Activated T-helper 17 cell treated with anti-CD3 and anti-CD28 coated beads, Interleukin-2, amount 50 U/mL, for 72 hours (primary cell): ENCODE measurements at regions not wholly inside any gene's neighbourhood (a gene's known extent, or its start where the extent isn't known, plus 50 kb on each side); places are given as distances from the start of the nearest gene placed in this dataset.

Source experiments
- ATAC-seq: fragments of 150-1000 bp; cut with Tn5 transposase; replicated peaks from 2 replicates; pipeline ENCODE4 v1.10.0; 2021; ENCODE audit warnings: mild to moderate bottlenecking, moderate library complexity
- H3K27ac Mint-ChIP-seq: one replicate; pipeline ENCODE4 v1.8.0; 2022; ENCODE audit warnings: mixed read lengths
- H3K27me3 Mint-ChIP-seq: one replicate; pipeline ENCODE4 v1.8.0; 2022; ENCODE audit warnings: mixed read lengths
- H3K36me3 Mint-ChIP-seq: one replicate; pipeline ENCODE4 v1.8.0; 2022; ENCODE audit warnings: low read depth, mild to moderate bottlenecking, mixed read lengths
- H3K4me1 Mint-ChIP-seq: one replicate; pipeline ENCODE4 v1.8.0; 2022; ENCODE audit warnings: mixed read lengths
- H3K4me3 Mint-ChIP-seq: one replicate; pipeline ENCODE4 v1.8.0; 2022; ENCODE audit warnings: mild to moderate bottlenecking, mixed read lengths
- H3K9me3 Mint-ChIP-seq: one replicate; pipeline ENCODE4 v1.8.0; 2022; ENCODE audit warnings: mixed read lengths

- no peaks in the 10 kb centered on the region for H3K27me3 Mint-ChIP-seq
- H3K36me3 Mint-ChIP-seq, result no peaks in the 10 kb centered on the region
- H3K4me3 Mint-ChIP-seq, result no peak overlapping the region
- H3K9me3 Mint-ChIP-seq, result peaks cover 20% of the 10 kb centered on the region
- no peaks in the 10 kb centered on the region for H3K4me1 Mint-ChIP-seq
- no peak overlapping the region for H3K27ac Mint-ChIP-seq
- no peak for ATAC-seq
Measured at GRCh38 chr7:57328457-57328856, 121.5 kb upstream of the ZNF716 start.

GRCh38 chr7:57328963-57329362 is 121.0 kb upstream of the ZNF716 start:
- Mint-ChIP-seq H3K27me3 (no peaks in the 10 kb centered on the region), H3K36me3 (no peaks in the 10 kb centered on the region), H3K4me3 (no peak overlapping the region), H3K27ac (no peak overlapping the region), H3K4me1 (no peaks in the 10 kb centered on the region), H3K9me3 (peaks cover 20% of the 10 kb centered on the region)
- ATAC-seq, result no peak

- no peak overlapping the region for H3K27ac Mint-ChIP-seq
- H3K9me3 Mint-ChIP-seq, result peaks cover 22% of the 10 kb centered on the region
- ATAC-seq, result no peak
- H3K4me1 Mint-ChIP-seq, result no peaks in the 10 kb centered on the region
- no peaks in the 10 kb centered on the region for H3K27me3 Mint-ChIP-seq
- H3K4me3 Mint-ChIP-seq, result no peak overlapping the region
- no peaks in the 10 kb centered on the region for H3K36me3 Mint-ChIP-seq
Measured at GRCh38 chr7:57339198-57339944, 110.6 kb upstream of the ZNF716 start.

GRCh38 chr7:57342954-57343353 is 107.0 kb upstream of the ZNF716 start:
- no peak overlapping the region for H3K4me3 Mint-ChIP-seq
- H3K9me3 Mint-ChIP-seq, result peaks cover 26% of the 10 kb centered on the region
- no peak for ATAC-seq

GRCh38 chr7:57343901-57344622 is 105.9 kb upstream of the ZNF716 start:
- ATAC-seq, result no peak
- no peaks in the 10 kb centered on the region for H3K27me3 Mint-ChIP-seq
- H3K4me3 Mint-ChIP-seq, result no peak overlapping the region
- H3K4me1 Mint-ChIP-seq, result no peaks in the 10 kb centered on the region
- H3K36me3 Mint-ChIP-seq, result no peaks in the 10 kb centered on the region
- peaks cover 22% of the 10 kb centered on the region for H3K9me3 Mint-ChIP-seq
- H3K27ac Mint-ChIP-seq, result no peak overlapping the region

More at GRCh38 chr7:57342954-57343353, 107.0 kb upstream of the ZNF716 start:
- no peaks in the 10 kb centered on the region for H3K4me1 Mint-ChIP-seq
- H3K27ac Mint-ChIP-seq, result no peak overlapping the region
- no peaks in the 10 kb centered on the region for H3K36me3 Mint-ChIP-seq
- no peaks in the 10 kb centered on the region for H3K27me3 Mint-ChIP-seq

GRCh38 chr7:57344957-57345356 is 105.0 kb upstream of the ZNF716 start:
- Mint-ChIP-seq H3K9me3 (peaks cover 25% of the 10 kb centered on the region), H3K27me3 (no peaks in the 10 kb centered on the region), H3K4me3 (no peak overlapping the region), H3K4me1 (no peaks in the 10 kb centered on the region), H3K36me3 (no peaks in the 10 kb centered on the region), H3K27ac (no peak overlapping the region)
- ATAC-seq, result no peak

- no peaks in the 10 kb centered on the region for H3K36me3 Mint-ChIP-seq
- no peak for ATAC-seq
- H3K4me1 Mint-ChIP-seq, result no peaks in the 10 kb centered on the region
- H3K27me3 Mint-ChIP-seq, result no peaks in the 10 kb centered on the region
- no peak overlapping the region for H3K4me3 Mint-ChIP-seq
- H3K27ac Mint-ChIP-seq, result no peak overlapping the region
- H3K9me3 Mint-ChIP-seq, result peaks cover 23% of the 10 kb centered on the region
Measured at GRCh38 chr7:57348646-57349269, 101.2 kb upstream of the ZNF716 start.

- H3K36me3 Mint-ChIP-seq, result no peaks in the 10 kb centered on the region
- H3K9me3 Mint-ChIP-seq, result peaks cover 25% of the 10 kb centered on the region
- no peak for ATAC-seq
- H3K4me1 Mint-ChIP-seq, result no peaks in the 10 kb centered on the region
- no peaks in the 10 kb centered on the region for H3K27me3 Mint-ChIP-seq
- H3K27ac Mint-ChIP-seq, result no peak overlapping the region
- no peak overlapping the region for H3K4me3 Mint-ChIP-seq
Measured at GRCh38 chr7:57354195-57354594, 95.8 kb upstream of the ZNF716 start.

GRCh38 chr7:57354679-57355338 is 95.2 kb upstream of the ZNF716 start:
- Mint-ChIP-seq H3K9me3 (peaks cover 22% of the 10 kb centered on the region), H3K4me1 (no peaks in the 10 kb centered on the region), H3K36me3 (no peaks in the 10 kb centered on the region), H3K4me3 (no peak overlapping the region), H3K27me3 (no peaks in the 10 kb centered on the region), H3K27ac (no peak overlapping the region)
- ATAC-seq, result no peak

- no peaks in the 10 kb centered on the region for H3K36me3 Mint-ChIP-seq
- H3K4me1 Mint-ChIP-seq, result no peaks in the 10 kb centered on the region
- H3K4me3 Mint-ChIP-seq, result no peak overlapping the region
- no peaks in the 10 kb centered on the region for H3K27me3 Mint-ChIP-seq
- H3K27ac Mint-ChIP-seq, result no peak overlapping the region
- H3K9me3 Mint-ChIP-seq, result peaks cover 30% of the 10 kb centered on the region
- no peak for ATAC-seq
Measured at GRCh38 chr7:57361406-57361805, 88.6 kb upstream of the ZNF716 start.

GRCh38 chr7:57362868-57363267 is 87.1 kb upstream of the ZNF716 start:
- no peak for ATAC-seq
- H3K4me3 Mint-ChIP-seq, result no peak overlapping the region
- no peaks in the 10 kb centered on the region for H3K36me3 Mint-ChIP-seq
- H3K27ac Mint-ChIP-seq, result no peak overlapping the region
- H3K9me3 Mint-ChIP-seq, result peaks cover 34% of the 10 kb centered on the region
- no peaks in the 10 kb centered on the region for H3K27me3 Mint-ChIP-seq
- no peaks in the 10 kb centered on the region for H3K4me1 Mint-ChIP-seq

- no peaks in the 10 kb centered on the region for H3K4me1 Mint-ChIP-seq
- peaks cover 34% of the 10 kb centered on the region for H3K9me3 Mint-ChIP-seq
- no peaks in the 10 kb centered on the region for H3K27me3 Mint-ChIP-seq
- no peak overlapping the region for H3K4me3 Mint-ChIP-seq
- no peak for ATAC-seq
- no peak overlapping the region for H3K27ac Mint-ChIP-seq
- no peaks in the 10 kb centered on the region for H3K36me3 Mint-ChIP-seq
Measured at GRCh38 chr7:57363321-57363720, 86.7 kb upstream of the ZNF716 start.

- Mint-ChIP-seq H3K4me3 (no peak overlapping the region), H3K9me3 (peaks cover 32% of the 10 kb centered on the region), H3K36me3 (no peaks in the 10 kb centered on the region), H3K27me3 (no peaks in the 10 kb centered on the region), H3K27ac (no peak overlapping the region), H3K4me1 (no peaks in the 10 kb centered on the region)
- no peak for ATAC-seq
Measured at GRCh38 chr7:57364933-57365710, 84.9 kb upstream of the ZNF716 start.

- Mint-ChIP-seq H3K4me1 (no peaks in the 10 kb centered on the region), H3K27me3 (no peaks in the 10 kb centered on the region), H3K9me3 (peaks cover 31% of the 10 kb centered on the region), H3K36me3 (no peaks in the 10 kb centered on the region), H3K27ac (no peak overlapping the region), H3K4me3 (no peak overlapping the region)
- no peak for ATAC-seq
Measured at GRCh38 chr7:57367171-57367570, 82.8 kb upstream of the ZNF716 start.
